DOHH2 (cell line): ENCODE measurements at regions not wholly inside any gene's neighbourhood (a gene's known extent, or its start where the extent isn't known, plus 50 kb on each side); places are given as distances from the start of the nearest gene placed in this dataset.

Source experiments
- H3F3A ChIP-seq: fragments of 200-600 bp; sonication (generic), shearing (Covaris generic); 2 replicates; pipeline ENCODE4 v1.6.0; 2016; ENCODE audit warnings: antibody characterized with exemption, mild to moderate bottlenecking; ENCODE audit not compliant: control insufficient read depth, insufficient read depth
- H3K27ac ChIP-seq: fragments of 200-600 bp; sonication (generic); 2 replicates; pipeline ENCODE4 v1.5.1; 2014; ENCODE audit warnings: low read depth, mild to moderate bottlenecking, low read length, moderate library complexity
- H3K27me3 ChIP-seq: fragments of 200-600 bp; sonication (generic); 2 replicates; pipeline ENCODE4 v1.6.1; 2014; ENCODE audit warnings: mild to moderate bottlenecking, low read length, mixed read lengths; ENCODE audit not compliant: control insufficient read depth
- H3K36me3 ChIP-seq: fragments of 200-600 bp; sonication (generic); 2 replicates; pipeline ENCODE4 v1.6.1; 2014; ENCODE audit warnings: mild to moderate bottlenecking, low read length, moderate library complexity, mixed read lengths; ENCODE audit not compliant: control insufficient read depth
- H3K4me1 ChIP-seq: fragments of 200-600 bp; sonication (generic); 2 replicates; pipeline ENCODE4 v1.6.1; 2014; ENCODE audit warnings: mild to moderate bottlenecking, low read length, mixed read lengths; ENCODE audit not compliant: control insufficient read depth
- H3K4me2 ChIP-seq: fragments of 200-600 bp; sonication (generic); 2 replicates; pipeline ENCODE4 v1.6.0; 2014; ENCODE audit warnings: mild to moderate bottlenecking, low read length, moderate library complexity
- H3K4me3 ChIP-seq: fragments of 200-600 bp; sonication (generic); 2 replicates; pipeline ENCODE4 v1.5.1; 2014; ENCODE audit warnings: mild to moderate bottlenecking, low read length, mixed read lengths
- H3K79me2 ChIP-seq: fragments of 200-600 bp; sonication (generic); 2 replicates; pipeline ENCODE4 v1.6.1; 2014; ENCODE audit warnings: mild to moderate bottlenecking, low read length, mixed read lengths; ENCODE audit not compliant: control insufficient read depth
- H3K9me2 ChIP-seq: fragments of 200-600 bp; sonication (generic); replicated peaks from 2 replicates; pipeline ENCODE4 v1.6.1; 2014; ENCODE audit warnings: mild to moderate bottlenecking, low read length, mixed read lengths; ENCODE audit not compliant: control insufficient read depth
- H3K9me3 ChIP-seq: fragments of 200-600 bp; sonication (generic); 2 replicates; pipeline ENCODE4 v1.6.1; 2014; ENCODE audit warnings: antibody characterized with exemption, low read length, mixed read lengths; ENCODE audit not compliant: control insufficient read depth, insufficient read depth
- H4K20me1 ChIP-seq: fragments of 200-600 bp; sonication (generic); 2 replicates; pipeline ENCODE4 v1.6.0; 2014; ENCODE audit warnings: low read depth, mild to moderate bottlenecking, antibody characterized with exemption, low read length, moderate library complexity; ENCODE audit not compliant: control insufficient read depth, insufficient read depth
- EZH2phosphoT487 ChIP-seq: fragments of 200-600 bp; sonication (generic); IDR thresholded peaks from 2 replicates; pipeline ENCODE4 v1.6.1; 2017; ENCODE audit warnings: borderline replicate concordance, mild to moderate bottlenecking, antibody characterized with exemption, low read length, moderate library complexity, mixed read lengths
- TF ChIP-seq, protein P1 (sequence below): fragments of 200-600 bp; sonication (generic); IDR thresholded peaks from one replicate; pipeline ENCODE4 v1.5.1; 2014; ENCODE audit warnings: antibody characterized with exemption, mild to moderate bottlenecking, low read depth, low read length; ENCODE audit not compliant: poor library complexity, severe bottlenecking

DNA sequence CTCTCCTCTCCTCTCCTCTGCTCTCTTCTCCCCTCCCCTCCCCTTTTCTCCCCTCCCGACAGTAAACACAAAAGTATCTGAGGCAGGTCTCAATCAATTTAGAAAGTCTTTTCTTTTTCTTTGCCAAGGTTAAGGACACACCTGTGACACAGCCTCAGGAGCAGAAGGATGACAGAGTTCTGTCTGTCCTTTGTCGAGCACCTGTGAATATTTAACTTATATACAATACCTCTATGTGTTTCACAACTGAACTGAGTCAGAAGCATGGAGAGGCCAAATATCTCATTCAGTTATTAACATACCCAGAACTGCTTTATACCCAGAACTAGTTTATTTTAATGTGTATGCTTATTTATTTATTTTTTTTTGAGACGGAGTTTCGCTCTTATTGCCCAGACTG is 81.1 kb upstream of the ROBO1 start:
- H3K36me3 ChIP-seq = no peaks in the 10 kb centered on the region
- H3K9me3 ChIP-seq = no peaks in the 10 kb centered on the region
- no peaks in the 10 kb centered on the region for H3K4me1 ChIP-seq
- H3K79me2 ChIP-seq = no peaks in the 10 kb centered on the region
- H3K4me3 ChIP-seq = no peak overlapping the region
- no peaks in the 10 kb centered on the region for H4K20me1 ChIP-seq
- H3F3A ChIP-seq = no peaks in the 10 kb centered on the region
- TF ChIP-seq, protein P1, sequence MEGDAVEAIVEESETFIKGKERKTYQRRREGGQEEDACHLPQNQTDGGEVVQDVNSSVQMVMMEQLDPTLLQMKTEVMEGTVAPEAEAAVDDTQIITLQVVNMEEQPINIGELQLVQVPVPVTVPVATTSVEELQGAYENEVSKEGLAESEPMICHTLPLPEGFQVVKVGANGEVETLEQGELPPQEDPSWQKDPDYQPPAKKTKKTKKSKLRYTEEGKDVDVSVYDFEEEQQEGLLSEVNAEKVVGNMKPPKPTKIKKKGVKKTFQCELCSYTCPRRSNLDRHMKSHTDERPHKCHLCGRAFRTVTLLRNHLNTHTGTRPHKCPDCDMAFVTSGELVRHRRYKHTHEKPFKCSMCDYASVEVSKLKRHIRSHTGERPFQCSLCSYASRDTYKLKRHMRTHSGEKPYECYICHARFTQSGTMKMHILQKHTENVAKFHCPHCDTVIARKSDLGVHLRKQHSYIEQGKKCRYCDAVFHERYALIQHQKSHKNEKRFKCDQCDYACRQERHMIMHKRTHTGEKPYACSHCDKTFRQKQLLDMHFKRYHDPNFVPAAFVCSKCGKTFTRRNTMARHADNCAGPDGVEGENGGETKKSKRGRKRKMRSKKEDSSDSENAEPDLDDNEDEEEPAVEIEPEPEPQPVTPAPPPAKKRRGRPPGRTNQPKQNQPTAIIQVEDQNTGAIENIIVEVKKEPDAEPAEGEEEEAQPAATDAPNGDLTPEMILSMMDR = no peak
- no peak for TF ChIP-seq EZH2phosphoT487
- H3K9me2 ChIP-seq = no peaks in the 10 kb centered on the region
- no peaks in the 10 kb centered on the region for H3K27me3 ChIP-seq
- no peak overlapping the region for H3K4me2 ChIP-seq
- no peak overlapping the region for H3K27ac ChIP-seq

GRCh38 chr3:79847928-79848327 is 80.1 kb upstream of the ROBO1 start:
- no peaks in the 10 kb centered on the region for H3K79me2 ChIP-seq
- TF ChIP-seq, protein P1 = no peak
- no peak for TF ChIP-seq EZH2phosphoT487
- H3K9me3 ChIP-seq = no peaks in the 10 kb centered on the region
- H3K9me2 ChIP-seq = no peaks in the 10 kb centered on the region
- H3K36me3 ChIP-seq = no peaks in the 10 kb centered on the region
- H3K4me1 ChIP-seq = no peaks in the 10 kb centered on the region
- no peaks in the 10 kb centered on the region for H3F3A ChIP-seq
- H3K4me2 ChIP-seq = no peak overlapping the region
- H3K4me3 ChIP-seq = no peak overlapping the region
- no peak overlapping the region for H3K27ac ChIP-seq
- no peaks in the 10 kb centered on the region for H4K20me1 ChIP-seq
- no peaks in the 10 kb centered on the region for H3K27me3 ChIP-seq

DNA sequence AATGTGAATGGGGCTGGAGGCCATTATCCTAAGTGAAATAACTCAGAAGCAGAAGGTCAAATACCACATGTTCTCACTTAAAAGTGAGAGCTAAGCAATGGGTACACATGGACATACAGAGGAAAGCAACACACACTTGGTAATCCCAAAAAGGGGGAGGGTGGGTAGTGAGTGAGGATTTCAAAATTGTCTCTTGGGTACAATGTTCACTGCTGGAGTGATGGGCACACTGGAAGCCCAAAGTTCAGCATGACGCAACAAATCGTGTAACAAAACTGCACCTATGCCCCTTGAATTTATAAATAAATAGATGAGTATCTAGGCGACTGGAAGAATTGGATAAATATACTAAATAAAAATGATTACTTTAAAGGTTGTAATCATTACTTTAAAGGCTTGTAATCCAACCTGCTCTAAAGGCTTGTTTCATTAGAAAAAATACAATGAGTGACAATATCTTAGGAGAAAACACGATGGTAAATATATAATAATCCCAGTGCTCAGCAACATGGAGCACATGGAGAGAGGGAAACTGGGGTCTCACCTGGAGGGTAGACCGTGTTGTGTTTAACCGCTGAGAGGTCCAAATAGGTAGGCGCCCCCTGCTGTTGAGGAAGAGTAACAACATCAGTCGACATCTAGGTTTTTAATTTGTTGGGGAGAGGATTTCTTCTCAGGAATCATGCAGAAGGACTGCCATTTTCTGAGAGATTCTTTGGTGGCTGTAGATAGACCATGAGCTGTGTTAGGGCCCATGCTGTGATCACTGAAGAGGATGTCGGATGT is 78.5 kb upstream of the ROBO1 start:
- Histone ChIP-seq H3K4me2 (no peak overlapping the region), H3K27me3 (no peaks in the 10 kb centered on the region), H3K9me3 (no peaks in the 10 kb centered on the region), H3K4me1 (no peaks in the 10 kb centered on the region), H3K27ac (no peak overlapping the region), H3K36me3 (no peaks in the 10 kb centered on the region), H4K20me1 (no peaks in the 10 kb centered on the region), H3K9me2 (no peaks in the 10 kb centered on the region), H3K79me2 (no peaks in the 10 kb centered on the region), H3K4me3 (no peak overlapping the region), H3F3A (no peaks in the 10 kb centered on the region)
- TF ChIP-seq, protein P1 = peak; percentile 78
- no peak for TF ChIP-seq EZH2phosphoT487

- no peaks in the 10 kb centered on the region for H4K20me1 ChIP-seq
- H3K4me1 ChIP-seq = no peaks in the 10 kb centered on the region
- H3K9me2 ChIP-seq = no peaks in the 10 kb centered on the region
- H3K4me3 ChIP-seq = no peak overlapping the region
- no peaks in the 10 kb centered on the region for H3K27me3 ChIP-seq
- TF ChIP-seq, protein P1 = no peak
- no peak for TF ChIP-seq EZH2phosphoT487
- no peaks in the 10 kb centered on the region for H3K79me2 ChIP-seq
- H3K9me3 ChIP-seq = no peaks in the 10 kb centered on the region
- H3K36me3 ChIP-seq = no peaks in the 10 kb centered on the region
- H3K4me2 ChIP-seq = no peak overlapping the region
- H3K27ac ChIP-seq = no peak overlapping the region
- no peaks in the 10 kb centered on the region for H3F3A ChIP-seq
Measured at GRCh38 chr3:79845546-79845945, 77.7 kb upstream of the ROBO1 start.
